Sigmoid colon (tissue), 4 donors: ENCODE measurements at regions not wholly inside any gene's neighbourhood (a gene's known extent, or its start where the extent isn't known, plus 50 kb on each side); places are given as distances from the start of the nearest gene placed in this dataset.

ENCODE experiments used
- POLR2A ChIP-seq, 2 donors: fragments of 450-650 bp; IDR thresholded peaks; one replicate each; pipeline ENCODE4 v1.6.1; 2016; ENCODE audit warnings: antibody characterized with exemption in 2 of 2, mild to moderate bottlenecking in 2 of 2, moderate library complexity in 2 of 2
- POLR2AphosphoS5 ChIP-seq, 4 donors: sonication (generic); formaldehyde crosslinking; IDR thresholded peaks; one replicate each; pipeline ENCODE4 v1.6.1; 2017; ENCODE audit warnings: antibody characterized with exemption in 4 of 4
- TF ChIP-seq, protein P1 (sequence below), 4 experiments: fragments of 450-650 bp in 3 of 4; fragments of 200-600 bp in 1 of 4; IDR thresholded peaks; one replicate each; pipeline ENCODE4 v1.5.1; 2016 to 2019; ENCODE audit warnings: antibody characterized with exemption in 4 of 4, mild to moderate bottlenecking in 3 of 4, moderate library complexity in 2 of 4

DNA sequence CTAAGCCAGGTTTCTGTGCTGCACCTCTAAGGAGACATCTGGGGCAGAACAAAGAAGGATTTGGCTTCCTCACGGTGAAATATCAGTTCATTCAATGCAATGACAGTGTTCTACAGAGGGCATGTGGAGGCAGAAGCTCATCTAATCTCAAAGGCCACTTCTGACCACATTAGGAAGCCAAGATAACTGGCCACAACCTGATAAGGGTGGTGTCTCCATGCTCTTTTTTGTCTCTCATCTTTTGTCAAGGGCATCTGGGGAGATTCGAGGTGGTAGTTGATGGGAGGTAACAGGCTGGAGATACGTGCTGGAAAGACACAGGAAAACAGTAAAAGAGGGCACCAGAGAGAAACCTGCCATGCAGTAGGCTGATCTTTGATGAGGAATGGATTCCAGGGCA is 303.9 kb downstream of the LRATD1 start:
- TF ChIP-seq, protein P1, sequence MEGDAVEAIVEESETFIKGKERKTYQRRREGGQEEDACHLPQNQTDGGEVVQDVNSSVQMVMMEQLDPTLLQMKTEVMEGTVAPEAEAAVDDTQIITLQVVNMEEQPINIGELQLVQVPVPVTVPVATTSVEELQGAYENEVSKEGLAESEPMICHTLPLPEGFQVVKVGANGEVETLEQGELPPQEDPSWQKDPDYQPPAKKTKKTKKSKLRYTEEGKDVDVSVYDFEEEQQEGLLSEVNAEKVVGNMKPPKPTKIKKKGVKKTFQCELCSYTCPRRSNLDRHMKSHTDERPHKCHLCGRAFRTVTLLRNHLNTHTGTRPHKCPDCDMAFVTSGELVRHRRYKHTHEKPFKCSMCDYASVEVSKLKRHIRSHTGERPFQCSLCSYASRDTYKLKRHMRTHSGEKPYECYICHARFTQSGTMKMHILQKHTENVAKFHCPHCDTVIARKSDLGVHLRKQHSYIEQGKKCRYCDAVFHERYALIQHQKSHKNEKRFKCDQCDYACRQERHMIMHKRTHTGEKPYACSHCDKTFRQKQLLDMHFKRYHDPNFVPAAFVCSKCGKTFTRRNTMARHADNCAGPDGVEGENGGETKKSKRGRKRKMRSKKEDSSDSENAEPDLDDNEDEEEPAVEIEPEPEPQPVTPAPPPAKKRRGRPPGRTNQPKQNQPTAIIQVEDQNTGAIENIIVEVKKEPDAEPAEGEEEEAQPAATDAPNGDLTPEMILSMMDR (IDR thresholded peaks at IDR 0.05): no peak
- TF ChIP-seq POLR2A (IDR thresholded peaks at IDR 0.05) (no peak), POLR2AphosphoS5 (IDR thresholded peaks at IDR 0.05) (no peak)
